ENCODE measurements at regions not wholly inside any gene's neighbourhood (a gene's known extent, or its start where the extent isn't known, plus 50 kb on each side); places are given as distances from the start of the nearest gene placed in this dataset.

DNA sequence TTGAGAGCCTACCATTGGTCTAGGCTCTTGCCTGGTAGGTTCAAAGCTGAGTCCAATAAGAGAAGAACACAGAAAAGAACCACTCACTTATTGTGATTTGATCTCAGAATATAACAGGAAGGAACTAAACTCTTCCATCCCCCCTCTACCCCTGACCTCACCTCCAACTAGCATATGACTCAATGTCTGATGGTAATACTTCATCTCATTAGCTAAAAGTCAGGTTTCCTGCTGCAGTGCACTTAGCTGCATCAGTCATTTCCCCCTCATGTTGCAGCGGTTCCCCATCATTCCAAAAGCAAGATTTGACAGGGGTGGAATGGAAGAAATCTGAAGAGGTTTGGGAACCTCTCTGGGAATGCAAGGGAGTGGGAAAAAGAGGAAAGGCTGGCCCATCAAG, 289.5 kb downstream of the SMARCA1 start:
- H3K4me3 ChIP-seq, result no peak overlapping the region
- no peak for ATAC-seq
- H3K4me2 ChIP-seq (ENCODE audit: control insufficient read depth, insufficient read depth), result no peak overlapping the region
- FAIRE-seq, result no peak
- no peak overlapping the region for H3K9ac ChIP-seq (ENCODE audit: control insufficient read depth, insufficient read depth, low read length)
- DNase-seq (ENCODE audit: low read depth, low spot score), result no peak
- ChIA-PET RAD21 (ENCODE audit: unreplicated experiment) (no interaction called here), CTCF (no interaction called here), SMC1A (ENCODE audit: uncharacterized antibody, unreplicated experiment) (no interaction called here), POLR2A (no interaction called here)
- H3K36me3 ChIP-seq (ENCODE audit: control insufficient read depth in 2 of 2, insufficient read depth in 2 of 2, low read length in 1 of 2), result no peaks in the 10 kb centered on the region
- WGBS (ENCODE audit: insufficient coverage, insufficient replicate concordance, low lambda C conversion rate, missing lambda C conversion rate), result 0% methylated on average over 1 of the region's 1 CpG
- no peak overlapping the region for H2AFZ ChIP-seq (ENCODE audit: control insufficient read depth, low read depth, low read length)
- TF ChIP-seq, protein P1, sequence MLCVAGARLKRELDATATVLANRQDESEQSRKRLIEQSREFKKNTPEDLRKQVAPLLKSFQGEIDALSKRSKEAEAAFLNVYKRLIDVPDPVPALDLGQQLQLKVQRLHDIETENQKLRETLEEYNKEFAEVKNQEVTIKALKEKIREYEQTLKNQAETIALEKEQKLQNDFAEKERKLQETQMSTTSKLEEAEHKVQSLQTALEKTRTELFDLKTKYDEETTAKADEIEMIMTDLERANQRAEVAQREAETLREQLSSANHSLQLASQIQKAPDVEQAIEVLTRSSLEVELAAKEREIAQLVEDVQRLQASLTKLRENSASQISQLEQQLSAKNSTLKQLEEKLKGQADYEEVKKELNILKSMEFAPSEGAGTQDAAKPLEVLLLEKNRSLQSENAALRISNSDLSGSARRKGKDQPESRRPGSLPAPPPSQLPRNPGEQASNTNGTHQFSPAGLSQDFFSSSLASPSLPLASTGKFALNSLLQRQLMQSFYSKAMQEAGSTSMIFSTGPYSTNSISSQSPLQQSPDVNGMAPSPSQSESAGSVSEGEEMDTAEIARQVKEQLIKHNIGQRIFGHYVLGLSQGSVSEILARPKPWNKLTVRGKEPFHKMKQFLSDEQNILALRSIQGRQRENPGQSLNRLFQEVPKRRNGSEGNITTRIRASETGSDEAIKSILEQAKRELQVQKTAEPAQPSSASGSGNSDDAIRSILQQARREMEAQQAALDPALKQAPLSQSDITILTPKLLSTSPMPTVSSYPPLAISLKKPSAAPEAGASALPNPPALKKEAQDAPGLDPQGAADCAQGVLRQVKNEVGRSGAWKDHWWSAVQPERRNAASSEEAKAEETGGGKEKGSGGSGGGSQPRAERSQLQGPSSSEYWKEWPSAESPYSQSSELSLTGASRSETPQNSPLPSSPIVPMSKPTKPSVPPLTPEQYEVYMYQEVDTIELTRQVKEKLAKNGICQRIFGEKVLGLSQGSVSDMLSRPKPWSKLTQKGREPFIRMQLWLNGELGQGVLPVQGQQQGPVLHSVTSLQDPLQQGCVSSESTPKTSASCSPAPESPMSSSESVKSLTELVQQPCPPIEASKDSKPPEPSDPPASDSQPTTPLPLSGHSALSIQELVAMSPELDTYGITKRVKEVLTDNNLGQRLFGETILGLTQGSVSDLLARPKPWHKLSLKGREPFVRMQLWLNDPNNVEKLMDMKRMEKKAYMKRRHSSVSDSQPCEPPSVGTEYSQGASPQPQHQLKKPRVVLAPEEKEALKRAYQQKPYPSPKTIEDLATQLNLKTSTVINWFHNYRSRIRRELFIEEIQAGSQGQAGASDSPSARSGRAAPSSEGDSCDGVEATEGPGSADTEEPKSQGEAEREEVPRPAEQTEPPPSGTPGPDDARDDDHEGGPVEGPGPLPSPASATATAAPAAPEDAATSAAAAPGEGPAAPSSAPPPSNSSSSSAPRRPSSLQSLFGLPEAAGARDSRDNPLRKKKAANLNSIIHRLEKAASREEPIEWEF (IDR thresholded peaks at IDR 0.05; ENCODE audit: insufficient replicate concordance, low read depth, low read length), result no peak
- TF ChIP-seq SMAD5 (IDR thresholded peaks at IDR 0.05; ENCODE audit: low read depth) (no peak), PAX8 (IDR thresholded peaks at IDR 0.05) (no peak), CREB1 (IDR thresholded peaks at IDR 0.05; ENCODE audit: low read depth) (no peak), IKZF1 (conservative IDR thresholded peaks at IDR 0.05) (no peak), ESRRA (IDR thresholded peaks at IDR 0.05; ENCODE audit: low read length) (no peak), NRF1 (conservative IDR thresholded peaks at IDR 0.05; ENCODE audit: low read depth, low read length) (no peak), ZBED1 (IDR thresholded peaks at IDR 0.05; ENCODE audit: borderline replicate concordance) (no peak), NFIC (IDR thresholded peaks at IDR 0.05; ENCODE audit: low read depth, low read length) (no peak), RB1 (IDR thresholded peaks at IDR 0.05; ENCODE audit: borderline replicate concordance) (no peak), CBFB (IDR thresholded peaks at IDR 0.05; ENCODE audit: low read depth) (no peak), SP1 (IDR thresholded peaks at IDR 0.05; ENCODE audit: low read depth, low read length) (no peak), MTA2 (IDR thresholded peaks at IDR 0.05; ENCODE audit: low read depth) (no peak), NFXL1 (IDR thresholded peaks at IDR 0.05; ENCODE audit: borderline replicate concordance) (no peak)
- TF ChIP-seq, protein P2, sequence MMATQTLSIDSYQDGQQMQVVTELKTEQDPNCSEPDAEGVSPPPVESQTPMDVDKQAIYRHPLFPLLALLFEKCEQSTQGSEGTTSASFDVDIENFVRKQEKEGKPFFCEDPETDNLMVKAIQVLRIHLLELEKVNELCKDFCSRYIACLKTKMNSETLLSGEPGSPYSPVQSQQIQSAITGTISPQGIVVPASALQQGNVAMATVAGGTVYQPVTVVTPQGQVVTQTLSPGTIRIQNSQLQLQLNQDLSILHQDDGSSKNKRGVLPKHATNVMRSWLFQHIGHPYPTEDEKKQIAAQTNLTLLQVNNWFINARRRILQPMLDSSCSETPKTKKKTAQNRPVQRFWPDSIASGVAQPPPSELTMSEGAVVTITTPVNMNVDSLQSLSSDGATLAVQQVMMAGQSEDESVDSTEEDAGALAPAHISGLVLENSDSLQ (IDR thresholded peaks at IDR 0.05), result no peak
- TF ChIP-seq, protein P3, sequence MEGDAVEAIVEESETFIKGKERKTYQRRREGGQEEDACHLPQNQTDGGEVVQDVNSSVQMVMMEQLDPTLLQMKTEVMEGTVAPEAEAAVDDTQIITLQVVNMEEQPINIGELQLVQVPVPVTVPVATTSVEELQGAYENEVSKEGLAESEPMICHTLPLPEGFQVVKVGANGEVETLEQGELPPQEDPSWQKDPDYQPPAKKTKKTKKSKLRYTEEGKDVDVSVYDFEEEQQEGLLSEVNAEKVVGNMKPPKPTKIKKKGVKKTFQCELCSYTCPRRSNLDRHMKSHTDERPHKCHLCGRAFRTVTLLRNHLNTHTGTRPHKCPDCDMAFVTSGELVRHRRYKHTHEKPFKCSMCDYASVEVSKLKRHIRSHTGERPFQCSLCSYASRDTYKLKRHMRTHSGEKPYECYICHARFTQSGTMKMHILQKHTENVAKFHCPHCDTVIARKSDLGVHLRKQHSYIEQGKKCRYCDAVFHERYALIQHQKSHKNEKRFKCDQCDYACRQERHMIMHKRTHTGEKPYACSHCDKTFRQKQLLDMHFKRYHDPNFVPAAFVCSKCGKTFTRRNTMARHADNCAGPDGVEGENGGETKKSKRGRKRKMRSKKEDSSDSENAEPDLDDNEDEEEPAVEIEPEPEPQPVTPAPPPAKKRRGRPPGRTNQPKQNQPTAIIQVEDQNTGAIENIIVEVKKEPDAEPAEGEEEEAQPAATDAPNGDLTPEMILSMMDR (IDR thresholded peaks at IDR 0.05 in 2 of 3, conservative IDR thresholded peaks at IDR 0.05 in 1 of 3; ENCODE audit: control insufficient read depth in 2 of 3, extremely low read depth in 1 of 3, insufficient read depth in 1 of 3, low read depth in 3 of 3, low read length in 3 of 3), result no peak
- H4K20me1 ChIP-seq (ENCODE audit: control insufficient read depth, insufficient read depth), result no peaks in the 10 kb centered on the region
- H3K27ac ChIP-seq (ENCODE audit: control insufficient read depth, insufficient read depth), result no peak overlapping the region
- no peaks in the 10 kb centered on the region for H3K79me2 ChIP-seq (ENCODE audit: control insufficient read depth, insufficient read depth, low read length)
- H3K4me1 ChIP-seq (ENCODE audit: control insufficient read depth, insufficient read depth, low read length), result no peaks in the 10 kb centered on the region
- H3K9me3 ChIP-seq (replicated peaks; ENCODE audit: control insufficient read depth, insufficient read depth, low read length), result no peaks in the 10 kb centered on the region
- H3K27me3 ChIP-seq (replicated peaks in 1 of 2; ENCODE audit: control insufficient read depth in 2 of 2, insufficient read depth in 2 of 2, low read length in 1 of 2), result no peaks in the 10 kb centered on the region
- no TSS peak for BruUV-seq (replicated peaks)
- intact Hi-C loops (cut with micrococcal nuclease; ENCODE audit: unreplicated experiment), result no loop called here
- in situ Hi-C loops (cut with MboI), result no loop called here
